Spleen (tissue), 11 donors: ENCODE measurements at regions not wholly inside any gene's neighbourhood (a gene's known extent, or its start where the extent isn't known, plus 50 kb on each side); places are given as distances from the start of the nearest gene placed in this dataset.

Experiments
- DNase-seq: peaks from one replicate; pipeline ENCODE4 v3.0.0-alpha.2; 2020
- H3K27ac ChIP-seq, 8 donors: fragments of 200-600 bp; sonication (generic) in 7 of 8; 1 replicate in 4 of 8; 2 replicates in 4 of 8; pipeline versions ENCODE4 v1.5.0 to v1.8.0; 2016 to 2021; ENCODE audit warnings: inconsistent platforms in 4 of 8, mild to moderate bottlenecking in 4 of 8, moderate library complexity in 1 of 8
- H3K27me3 ChIP-seq, 7 donors: fragments of 200-600 bp; sonication (generic) in 6 of 7; replicated peaks in 1 of 7; 1 replicate in 4 of 7; 2 replicates in 3 of 7; pipeline versions ENCODE4 v1.5.0 to v1.8.0; 2016 to 2021; ENCODE audit warnings: inconsistent platforms in 3 of 7, mild to moderate bottlenecking in 1 of 7
- H3K36me3 ChIP-seq, 6 donors: fragments of 200-600 bp; sonication (generic) in 5 of 6; 1 replicate in 4 of 6; 2 replicates in 2 of 6; pipeline versions ENCODE4 v1.5.0 to v1.8.0; 2016 to 2021; ENCODE audit warnings: inconsistent platforms in 2 of 6
- H3K4me1 ChIP-seq, 6 donors: fragments of 200-600 bp; sonication (generic) in 5 of 6; 1 replicate in 3 of 6; 2 replicates in 3 of 6; pipeline versions ENCODE4 v1.5.0 to v1.8.0; 2016 to 2021; ENCODE audit warnings: inconsistent platforms in 3 of 6
- H3K4me3 ChIP-seq, 8 donors: fragments of 200-600 bp; sonication (generic) in 7 of 8; 1 replicate in 4 of 8; 2 replicates in 4 of 8; pipeline versions ENCODE4 v1.5.0 to v1.8.0; 2016 to 2021; ENCODE audit warnings: inconsistent platforms in 4 of 8, mild to moderate bottlenecking in 4 of 8, moderate library complexity in 2 of 8
- H3K9me3 ChIP-seq, 8 donors: fragments of 200-600 bp; sonication (generic) in 7 of 8; 1 replicate in 4 of 8; 2 replicates in 4 of 8; pipeline versions ENCODE4 v1.5.0 to v1.8.0; 2016 to 2021; ENCODE audit warnings: inconsistent platforms in 4 of 8
- POLR2A ChIP-seq, 3 donors: fragments of 450-650 bp; IDR thresholded peaks; one replicate each; pipeline ENCODE4 v1.5.1; 2017; ENCODE audit warnings: antibody characterized with exemption in 3 of 3, mild to moderate bottlenecking in 1 of 3
- POLR2AphosphoS5 ChIP-seq, 3 donors: sonication (generic); formaldehyde crosslinking; IDR thresholded peaks; one replicate each; pipeline ENCODE4 v1.5.1; 2017; ENCODE audit warnings: antibody characterized with exemption in 3 of 3
- WGBS, 5 donors: extraction: QIAGEN DNeasy Blood & Tissue Kit in 3 of 5; methylation state at CpG; one replicate each; pipeline versions ENCODE4 v1.1.5 to v1.1.7; 2013 to 2018; 5-methylcytosine and 5-hydroxymethylcytosine counted together
- intact Hi-C: fragments of 100-400 bp; cut with DNase I; formaldehyde crosslinking; loops from one replicate; pipeline ENCODE4 v1.15.0; 2023; ENCODE audit warnings: low total_unique reads
- TF ChIP-seq, protein P1 (sequence below), 11 experiments: fragments of 200-600 bp in 7 of 11; fragments of 450-650 bp in 4 of 11; sonication (generic) in 4 of 11; IDR thresholded peaks in 8 of 11; conservative IDR thresholded peaks in 3 of 11; 1 replicate in 7 of 11; 2 replicates in 4 of 11; pipeline versions ENCODE4 v1.4.0 to v1.8.0; 2016 to 2021; ENCODE audit warnings: antibody characterized with exemption in 11 of 11, inconsistent platforms in 4 of 11, mild to moderate bottlenecking in 1 of 11
- donor health status: healthy with polysubstance abuse.
- donor health status: DM: no; HTN: no; CAD: no; lungs with moderate emphysema.
- donor health status: DM: no; HTN: no; CAD: no.
- donor health status: Bipolar disorder and iron deficiency.
- donor health status: healthy.
- donor health status: DM: no; HTN: no; CAD: no.
- donor health status: DM: yes; HTN: yes; CAD: no.

DNA sequence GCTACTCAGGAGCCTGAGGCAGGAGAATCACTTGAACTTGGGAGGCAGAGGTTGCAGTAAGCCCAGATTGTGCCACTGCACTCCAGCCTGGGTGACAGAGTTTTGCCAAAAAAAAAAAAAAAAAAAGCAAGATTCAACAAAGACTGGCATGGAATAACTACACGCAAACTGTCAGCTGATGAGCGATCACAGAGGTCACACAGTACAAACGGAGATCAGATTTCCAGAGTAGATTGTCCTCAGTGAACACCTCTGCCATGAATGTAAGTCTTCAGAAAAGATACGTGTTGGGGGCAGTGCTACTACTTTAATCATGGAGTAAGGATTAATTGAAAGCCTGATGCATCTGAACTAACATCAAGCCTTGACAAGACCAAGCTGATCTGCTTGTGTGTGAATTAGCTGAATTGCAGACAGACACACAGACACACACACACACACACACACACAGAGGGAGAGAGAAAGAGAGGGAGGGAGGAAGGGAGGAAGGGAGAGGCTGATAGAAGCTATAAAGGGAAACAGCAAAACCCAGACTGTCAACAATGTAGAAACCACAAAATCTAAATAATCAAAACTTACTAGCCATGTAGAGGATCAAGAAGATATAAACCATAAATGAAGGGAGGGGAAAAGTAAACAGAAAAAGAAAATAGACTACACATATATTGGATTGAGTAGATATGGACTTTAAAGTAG lies 222.9 kb upstream of the ZNF462 start:
- TF ChIP-seq, protein P1, sequence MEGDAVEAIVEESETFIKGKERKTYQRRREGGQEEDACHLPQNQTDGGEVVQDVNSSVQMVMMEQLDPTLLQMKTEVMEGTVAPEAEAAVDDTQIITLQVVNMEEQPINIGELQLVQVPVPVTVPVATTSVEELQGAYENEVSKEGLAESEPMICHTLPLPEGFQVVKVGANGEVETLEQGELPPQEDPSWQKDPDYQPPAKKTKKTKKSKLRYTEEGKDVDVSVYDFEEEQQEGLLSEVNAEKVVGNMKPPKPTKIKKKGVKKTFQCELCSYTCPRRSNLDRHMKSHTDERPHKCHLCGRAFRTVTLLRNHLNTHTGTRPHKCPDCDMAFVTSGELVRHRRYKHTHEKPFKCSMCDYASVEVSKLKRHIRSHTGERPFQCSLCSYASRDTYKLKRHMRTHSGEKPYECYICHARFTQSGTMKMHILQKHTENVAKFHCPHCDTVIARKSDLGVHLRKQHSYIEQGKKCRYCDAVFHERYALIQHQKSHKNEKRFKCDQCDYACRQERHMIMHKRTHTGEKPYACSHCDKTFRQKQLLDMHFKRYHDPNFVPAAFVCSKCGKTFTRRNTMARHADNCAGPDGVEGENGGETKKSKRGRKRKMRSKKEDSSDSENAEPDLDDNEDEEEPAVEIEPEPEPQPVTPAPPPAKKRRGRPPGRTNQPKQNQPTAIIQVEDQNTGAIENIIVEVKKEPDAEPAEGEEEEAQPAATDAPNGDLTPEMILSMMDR (IDR thresholded peaks at IDR 0.05 in 8 of 11, conservative IDR thresholded peaks at IDR 0.05 in 3 of 11) = no peak
- Histone ChIP-seq H3K27me3 (no peaks in the 10 kb centered on the region), H3K4me3 (no peak overlapping the region), H3K36me3 (no peaks in the 10 kb centered on the region), H3K27ac (no peak overlapping the region), H3K4me1 (no peaks in the 10 kb centered on the region), H3K9me3 (peaks cover 0 to 8% (median 0%) of the 10 kb centered on the region in 8 donors)
- DNase-seq = no peak
- intact Hi-C loops = no loop called here
- 88 to 91% (median 90%) methylated on average over 4 of the region's 4 CpGs for WGBS, 5 donors

DNA sequence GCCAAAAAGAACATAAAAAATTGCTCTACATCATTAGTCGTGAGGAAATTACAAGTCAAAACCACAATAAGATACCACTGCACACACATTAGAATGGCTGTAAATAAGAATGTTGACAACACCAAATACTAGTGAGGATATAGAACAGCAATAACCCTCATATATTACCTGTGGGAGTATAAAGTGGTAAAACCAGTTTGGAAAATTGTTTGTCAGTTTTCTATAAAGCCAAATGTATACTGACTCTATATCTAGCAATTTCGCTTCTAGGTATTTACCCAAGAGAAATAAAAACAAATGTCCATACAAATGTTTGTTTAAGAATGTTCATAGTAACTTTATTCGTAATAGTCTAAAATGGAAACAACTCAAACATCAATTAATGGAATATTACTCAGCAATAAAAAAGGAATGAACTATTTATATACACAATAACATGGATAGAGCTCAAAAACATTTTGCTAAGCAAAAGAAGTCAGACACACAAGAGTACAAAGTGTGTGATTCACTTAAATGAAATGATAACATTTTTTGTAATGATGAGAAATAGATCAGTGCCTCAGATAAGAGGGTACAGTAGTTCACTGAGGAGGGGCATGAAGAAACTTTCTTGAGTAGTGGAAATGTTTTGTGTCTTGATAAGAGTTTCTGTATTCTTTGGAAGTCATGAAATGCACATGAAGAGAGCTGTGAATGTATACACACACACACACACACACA lies 219.6 kb upstream of the ZNF462 start:
- H3K9me3 ChIP-seq = peaks cover 0 to 8% (median 0%) of the 10 kb centered on the region in 8 donors
- no peak for DNase-seq
- H3K4me3 ChIP-seq = no peak overlapping the region
- no peaks in the 10 kb centered on the region for H3K27me3 ChIP-seq
- intact Hi-C loops = no loop called here
- H3K27ac ChIP-seq = no peak overlapping the region
- H3K36me3 ChIP-seq = no peaks in the 10 kb centered on the region
- TF ChIP-seq POLR2AphosphoS5 (IDR thresholded peaks at IDR 0.05) (no peak), POLR2A (IDR thresholded peaks at IDR 0.05) (no peak)
- TF ChIP-seq, protein P1 (IDR thresholded peaks at IDR 0.05 in 8 of 11, conservative IDR thresholded peaks at IDR 0.05 in 3 of 11) = no peak
- H3K4me1 ChIP-seq = no peaks in the 10 kb centered on the region
- 76 to 89% (median 83%) methylated on average over 3 of the region's 3 CpGs for whole genome bisulfite sequencing, 5 donors

GRCh38 chr9:106644661-106645060 lies 218.3 kb upstream of the ZNF462 start:
- Histone ChIP-seq H3K27ac (no peak overlapping the region), H3K4me1 (no peaks in the 10 kb centered on the region), H3K36me3 (no peaks in the 10 kb centered on the region), H3K4me3 (no peak overlapping the region), H3K9me3 (peaks cover 0 to 8% (median 0%) of the 10 kb centered on the region in 8 donors), H3K27me3 (no peaks in the 10 kb centered on the region)
- no peak for TF ChIP-seq POLR2A (IDR thresholded peaks at IDR 0.05)
- TF ChIP-seq POLR2AphosphoS5 (IDR thresholded peaks at IDR 0.05) = no peak
- TF ChIP-seq, protein P1 (IDR thresholded peaks at IDR 0.05 in 8 of 11, conservative IDR thresholded peaks at IDR 0.05 in 3 of 11) = no peak
- DNase-seq = no peak
- WGBS, 5 donors = 69 to 82% (median 73%) methylated on average over 3 of the region's 3 CpGs
- intact Hi-C loops = no loop called here

GRCh38 chr9:106648799-106649198 lies 214.2 kb upstream of the ZNF462 start:
- Histone ChIP-seq H3K4me3 (no peak overlapping the region), H3K27me3 (no peaks in the 10 kb centered on the region), H3K36me3 (no peaks in the 10 kb centered on the region), H3K9me3 (peaks cover 0 to 3% (median 0%) of the 10 kb centered on the region in 8 donors), H3K27ac (no peak overlapping the region), H3K4me1 (no peaks in the 10 kb centered on the region)
- TF ChIP-seq POLR2A (IDR thresholded peaks at IDR 0.05) (no peak), POLR2AphosphoS5 (IDR thresholded peaks at IDR 0.05) (no peak)
- TF ChIP-seq, protein P1 (IDR thresholded peaks at IDR 0.05 in 8 of 11, conservative IDR thresholded peaks at IDR 0.05 in 3 of 11) = no peak
- intact Hi-C loops = no loop called here
- no peak for DNase-seq
- WGBS, 5 donors = 26 to 37% (median 35%) methylated on average over 2 of the region's 2 CpGs
